GM19397 (cell line): ENCODE measurements at regions not wholly inside any gene's neighbourhood (a gene's known extent, or its start where the extent isn't known, plus 50 kb on each side); places are given as distances from the start of the nearest gene placed in this dataset.
"Not testable (repeated sequence)": the region's sequence is repeated elsewhere in the genome, so short reads cannot be mapped to it uniquely, and the experiment has no call there.

Experiments
- ATAC-seq: cut with Tn5 transposase; IDR thresholded peaks from one replicate; pipeline ENCODE4 v1.9.1; 2021; ENCODE audit warnings: mild to moderate bottlenecking, moderate library complexity; ENCODE audit not compliant: unreplicated experiment

DNA sequence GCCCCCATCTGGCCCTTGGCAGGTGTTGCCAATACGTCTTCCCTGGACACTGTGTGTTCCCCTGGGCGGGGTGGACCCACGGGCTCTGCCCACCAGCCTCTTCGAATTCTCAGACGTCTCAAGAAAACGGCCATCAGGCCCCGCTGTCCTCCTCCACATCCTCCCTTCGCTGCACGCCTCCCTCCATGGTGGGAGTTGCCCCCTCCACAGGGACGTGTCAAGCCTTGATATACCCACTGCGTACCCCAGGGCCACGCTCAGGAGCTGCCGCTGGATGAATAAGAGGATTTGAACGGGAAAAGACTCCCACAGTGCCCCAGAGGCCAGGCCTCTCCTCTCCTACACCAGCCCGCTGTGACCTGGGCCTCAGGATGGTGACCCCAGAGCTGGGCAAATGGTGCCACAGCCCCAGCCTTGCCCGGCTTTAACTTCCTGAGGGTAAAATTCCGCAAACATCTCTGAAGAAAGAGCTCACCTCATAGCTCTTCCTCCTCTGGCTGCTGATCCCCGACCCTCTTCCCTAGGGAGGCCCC lies 399.3 kb upstream of the MYT1L start:
- no peak for ATAC-seq

DNA sequence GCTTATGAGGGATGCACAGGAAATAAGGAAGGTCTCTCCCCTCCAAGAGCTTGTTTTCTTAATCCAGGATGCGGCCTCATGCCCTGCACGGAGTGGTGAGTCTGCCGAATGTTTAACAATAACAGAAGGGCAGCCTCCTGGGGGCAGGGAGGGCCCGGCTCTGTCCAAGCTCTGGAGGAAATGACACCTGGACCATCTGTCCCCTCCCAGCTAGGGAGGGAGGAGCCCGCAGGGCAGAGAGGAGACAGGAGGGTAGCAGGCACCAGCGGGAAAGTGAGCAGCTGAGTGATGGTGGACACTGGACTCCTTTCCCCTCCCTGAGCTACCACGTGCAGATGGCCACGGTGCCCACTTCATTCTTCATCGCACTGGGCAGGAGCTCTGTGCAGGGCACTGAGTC lies 398.2 kb upstream of the MYT1L start:
- no peak for ATAC-seq

DNA sequence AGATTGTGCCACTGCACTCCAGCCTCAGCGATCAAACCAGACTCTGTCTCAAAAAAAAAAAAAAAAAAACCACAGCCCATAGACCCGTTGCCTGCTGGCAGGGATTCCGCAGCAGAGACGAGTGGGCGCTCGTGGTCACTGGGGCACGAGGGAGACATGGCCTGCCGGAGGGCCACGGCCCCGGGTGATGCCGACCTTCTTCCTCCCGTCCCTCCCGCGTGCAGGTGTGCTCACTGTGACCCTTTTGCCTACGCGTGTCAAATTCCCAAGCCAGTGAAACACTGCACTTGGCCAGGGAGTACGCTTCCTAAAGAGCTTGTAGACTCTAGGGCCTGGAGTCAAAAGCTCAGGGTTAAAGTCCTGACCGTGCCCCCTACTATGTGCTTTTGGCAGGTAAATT lies 397.6 kb upstream of the MYT1L start:
- no peak for ATAC-seq

DNA sequence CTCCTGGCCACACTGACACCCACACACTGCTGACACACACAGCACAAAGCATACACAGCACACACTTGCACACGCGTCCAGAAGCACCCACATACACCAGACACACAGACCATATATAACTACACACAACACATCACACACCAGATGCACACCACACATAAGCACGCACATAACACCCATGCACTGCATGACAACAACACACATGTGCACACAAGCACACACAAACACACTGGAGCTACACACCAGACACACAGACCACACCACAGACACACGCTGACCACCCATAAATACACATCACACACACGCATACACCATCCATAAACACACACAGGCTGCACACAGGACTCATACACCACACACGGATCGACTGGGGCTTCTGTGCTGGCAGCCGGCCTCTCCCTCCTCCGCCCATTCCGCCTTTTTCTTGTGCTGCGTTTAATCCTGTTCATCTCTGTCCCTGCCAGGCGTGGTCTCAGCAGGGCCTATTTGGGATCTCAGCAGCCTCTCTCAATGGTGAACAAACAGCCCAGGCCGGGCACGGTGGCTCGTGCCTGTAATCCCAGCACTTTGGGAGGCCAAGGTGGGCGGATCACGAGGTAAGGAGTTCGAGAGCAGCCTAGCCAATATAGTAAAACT lies 396.9 kb upstream of the MYT1L start:
- ATAC-seq, result no peak

DNA sequence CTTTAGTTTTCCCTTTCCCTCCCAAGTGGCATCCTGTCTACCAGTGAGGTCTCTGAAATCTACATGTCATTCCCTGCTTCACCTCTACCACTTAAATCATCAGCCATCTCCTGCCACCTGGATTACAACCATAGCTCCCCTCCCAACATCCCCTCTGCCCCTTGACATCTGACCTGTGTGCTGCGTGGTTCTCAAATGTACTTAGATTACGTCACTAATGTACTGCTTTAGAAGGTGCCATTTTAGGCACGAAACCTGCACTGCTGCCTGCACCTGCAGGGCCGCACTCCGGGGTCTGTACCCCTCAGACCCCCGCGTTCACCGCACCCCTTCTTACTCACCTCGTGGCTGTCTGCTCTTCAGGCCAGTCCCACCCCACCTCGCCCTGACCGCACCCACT lies 395.1 kb upstream of the MYT1L start:
- ATAC-seq, result no peak

DNA sequence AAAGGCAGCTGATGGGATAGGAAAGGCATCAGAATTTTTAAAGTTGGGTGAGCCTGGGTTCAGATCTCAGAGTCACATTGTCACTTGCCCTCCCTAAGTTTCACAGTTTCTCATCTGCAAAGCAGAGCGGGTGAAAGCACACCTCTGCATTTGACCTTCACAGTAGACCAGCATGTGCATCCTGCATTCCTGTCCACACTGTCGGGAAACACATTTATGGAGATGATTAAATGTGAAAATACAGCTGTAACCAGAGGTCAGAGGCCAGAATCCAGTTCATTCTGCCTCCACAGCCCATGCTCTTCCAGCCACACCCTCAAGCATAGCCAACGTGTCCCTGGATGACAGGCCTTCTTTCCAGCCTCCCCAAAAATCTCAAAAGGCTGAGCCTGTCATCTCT lies 392.0 kb upstream of the MYT1L start:
- ATAC-seq, result no peak

DNA sequence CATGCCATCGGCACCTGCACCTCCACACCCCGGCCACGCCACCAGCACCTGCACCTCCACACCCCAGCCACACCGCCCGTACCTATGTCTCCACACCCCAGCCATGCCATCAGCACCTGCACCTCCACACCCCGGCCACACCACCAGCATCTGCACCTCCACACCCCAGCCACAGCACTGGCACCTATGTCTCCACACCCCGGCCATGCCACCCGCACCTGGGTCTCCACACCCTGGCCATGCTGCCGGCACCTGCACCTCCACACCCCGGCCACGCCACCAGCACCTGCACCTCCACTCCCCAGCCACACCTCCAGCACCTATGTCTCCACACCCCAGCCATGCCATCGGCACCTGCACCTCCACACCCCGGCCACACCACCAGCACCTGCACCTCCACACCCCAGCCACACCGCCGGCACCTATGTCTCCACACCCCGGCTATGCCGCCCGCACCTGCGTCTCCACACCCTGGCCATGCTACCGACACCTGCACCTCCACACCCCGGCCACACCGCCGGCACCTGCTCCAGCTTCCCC lies 390.3 kb upstream of the MYT1L start:
- no peak for ATAC-seq

DNA sequence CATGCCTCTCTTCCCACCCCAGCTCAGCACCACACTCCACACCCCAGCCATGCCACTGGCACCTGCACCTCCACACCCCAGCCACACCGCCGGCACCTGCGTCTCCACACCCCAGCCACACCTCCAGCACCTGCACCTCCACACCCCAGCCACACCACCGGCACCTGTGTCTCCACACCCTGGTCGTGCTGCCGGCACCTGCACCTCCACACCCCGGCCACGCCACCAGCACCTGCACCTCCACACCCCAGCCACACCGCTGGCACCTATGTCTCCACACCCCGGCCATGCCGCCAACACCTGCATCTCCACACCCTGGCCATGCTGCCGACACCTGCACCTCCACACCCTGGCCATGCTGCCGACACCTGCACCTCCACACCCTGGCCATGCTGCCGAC lies 389.7 kb upstream of the MYT1L start:
- ATAC-seq, result not testable (repeated sequence)

DNA sequence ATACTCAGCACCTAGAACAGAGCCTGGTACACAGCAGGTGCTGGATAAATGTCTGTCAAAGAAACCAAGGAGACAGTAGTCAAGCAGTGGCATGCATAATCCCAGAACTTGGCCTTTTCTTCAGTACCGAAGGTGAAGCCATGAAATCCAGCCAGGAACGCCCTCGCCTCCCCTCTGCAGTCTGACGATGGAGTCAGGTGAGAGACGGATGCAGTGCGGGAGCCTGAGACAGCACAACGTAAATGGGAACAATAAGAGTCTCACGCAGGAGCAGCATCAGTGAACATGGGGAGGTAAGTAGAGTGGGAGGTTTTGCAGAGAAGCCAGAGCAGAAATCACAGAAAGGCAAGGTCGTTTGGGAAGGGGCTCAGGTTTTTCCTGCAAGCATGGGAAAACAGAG lies 389.3 kb upstream of the MYT1L start:
- no peak for ATAC-seq

DNA sequence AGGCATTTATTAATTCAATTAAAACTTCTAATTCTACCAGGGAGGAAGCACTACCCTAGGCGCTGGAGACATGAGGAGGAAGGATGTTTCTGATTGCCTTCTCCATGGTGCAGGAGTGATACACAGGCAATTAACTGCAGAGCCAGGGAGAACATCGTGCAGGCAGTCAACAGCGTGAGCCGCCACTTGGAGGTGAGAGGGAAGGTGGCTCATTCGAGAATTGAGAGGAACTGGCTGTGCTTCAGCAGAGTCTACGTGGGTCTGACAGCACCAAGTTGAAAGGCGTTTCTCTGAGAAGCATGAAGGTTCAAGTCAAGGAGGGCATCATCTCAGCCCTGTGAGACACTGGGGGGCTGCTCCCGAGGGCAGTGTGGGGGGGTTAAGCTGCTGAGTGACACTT lies 388.7 kb upstream of the MYT1L start:
- no peak for ATAC-seq

DNA sequence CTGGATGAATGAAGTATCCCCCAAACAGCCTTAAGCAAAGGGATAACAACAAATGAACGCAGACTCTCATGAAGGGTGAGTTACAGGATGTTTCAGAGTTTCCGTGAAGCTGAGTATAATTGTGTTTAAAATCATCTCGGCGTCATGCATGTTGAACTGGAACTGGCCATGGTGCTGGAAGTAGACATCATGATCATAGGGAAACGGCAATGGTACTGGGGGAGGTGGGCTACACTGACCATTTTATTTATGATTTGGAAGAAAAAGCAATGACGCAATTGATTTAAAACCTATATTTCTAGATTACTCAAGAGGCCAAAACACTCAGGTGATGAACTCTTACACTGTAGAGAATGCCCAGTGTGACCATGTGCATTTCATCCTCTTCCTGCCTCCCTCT lies 387.9 kb upstream of the MYT1L start:
- ATAC-seq, result no peak

DNA sequence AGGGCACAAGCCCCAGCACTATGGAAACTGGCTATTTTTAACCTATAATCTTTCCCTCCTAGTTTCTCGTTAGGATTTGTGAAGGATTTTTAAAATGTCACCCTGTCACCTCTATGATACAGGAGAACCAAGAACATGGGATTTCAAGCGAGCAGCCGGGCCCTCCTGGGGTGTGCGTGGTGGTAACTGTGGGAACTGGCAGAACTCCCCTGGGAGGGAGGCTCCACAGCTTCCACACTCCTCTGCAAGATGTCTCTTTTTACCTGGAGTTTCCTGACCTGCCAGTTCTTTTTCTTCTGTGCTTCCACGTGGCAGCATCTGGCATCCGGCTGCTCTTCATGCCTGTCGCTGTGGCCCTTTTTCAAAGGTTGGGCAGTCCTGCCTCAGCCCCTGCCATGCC lies 386.3 kb upstream of the MYT1L start:
- no peak for ATAC-seq

DNA sequence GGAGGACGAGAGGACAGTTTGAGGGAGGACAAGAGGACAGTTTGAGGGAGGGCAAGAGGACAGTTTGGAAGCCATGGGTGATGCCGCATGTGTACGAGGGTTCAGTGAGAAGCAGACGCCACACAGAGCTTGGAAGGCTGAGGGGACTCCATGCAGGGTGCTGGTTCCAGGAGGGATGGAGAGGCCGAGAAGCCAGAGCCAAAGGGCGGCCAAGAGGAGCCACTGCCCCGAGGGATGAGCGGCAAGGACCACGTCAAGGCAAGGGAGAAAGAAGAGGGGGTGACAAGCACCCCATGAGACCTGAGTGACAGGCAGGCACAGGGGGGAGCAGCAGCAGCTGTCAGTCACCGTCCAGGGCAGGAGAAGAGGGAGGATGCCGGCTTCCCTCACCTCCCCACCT lies 385.7 kb upstream of the MYT1L start:
- ATAC-seq, result no peak

DNA sequence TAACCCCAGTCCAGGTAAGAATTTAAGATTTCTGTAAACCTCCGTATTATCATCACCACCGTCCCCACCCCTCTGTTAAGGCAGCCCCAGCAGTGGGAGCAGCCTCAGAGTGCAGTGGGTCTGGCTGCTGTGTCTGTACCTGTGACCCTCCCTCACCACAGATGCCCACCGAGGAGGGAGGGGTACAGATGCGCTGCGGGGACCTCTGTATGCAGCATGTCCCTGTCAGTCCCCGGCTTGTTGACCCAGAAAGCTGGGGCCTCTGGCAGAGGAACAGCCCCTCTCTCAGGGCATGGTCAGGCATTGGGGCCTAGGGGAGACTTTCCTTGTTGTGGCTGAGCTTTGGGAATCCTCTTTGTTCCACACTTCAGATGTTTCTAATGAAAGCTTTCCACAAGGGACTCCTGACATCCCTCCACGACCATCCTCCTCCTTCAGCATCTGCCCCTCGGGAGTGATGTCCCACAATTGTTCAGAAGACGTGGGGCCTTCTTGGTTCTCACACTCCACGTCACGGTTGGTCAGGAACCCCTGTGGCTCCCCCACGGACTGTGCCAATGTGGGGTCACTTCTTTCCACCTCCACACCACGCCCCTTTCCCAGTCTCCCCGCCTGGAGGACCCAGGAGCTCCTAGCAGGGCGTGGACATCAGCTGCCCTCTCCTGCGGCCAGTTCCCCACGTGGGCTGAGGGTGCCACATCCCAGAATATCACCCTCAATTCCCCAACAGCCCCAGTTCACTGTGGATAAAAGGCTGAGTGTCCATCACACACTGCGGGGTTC lies 384.2 kb upstream of the MYT1L start:
- ATAC-seq, result no peak

DNA sequence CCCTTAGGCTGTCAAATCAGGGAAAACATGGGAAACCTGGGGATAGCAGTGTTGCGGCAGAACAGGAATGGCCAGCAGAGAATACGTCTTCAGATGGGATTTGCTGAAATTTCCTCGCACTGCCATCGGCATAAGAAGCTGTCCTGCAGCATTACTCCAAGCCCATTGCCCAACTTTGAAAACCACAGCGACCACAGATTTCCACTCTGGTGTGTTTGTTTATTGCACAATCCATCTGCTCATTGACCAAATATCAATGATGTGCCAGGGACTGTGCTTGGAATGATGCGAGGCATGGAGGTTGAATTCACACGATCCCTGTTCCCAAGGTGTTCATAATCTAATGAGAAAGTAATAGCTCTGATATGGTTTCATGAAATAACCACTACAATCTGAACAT lies 383.3 kb upstream of the MYT1L start:
- ATAC-seq, result no peak

DNA sequence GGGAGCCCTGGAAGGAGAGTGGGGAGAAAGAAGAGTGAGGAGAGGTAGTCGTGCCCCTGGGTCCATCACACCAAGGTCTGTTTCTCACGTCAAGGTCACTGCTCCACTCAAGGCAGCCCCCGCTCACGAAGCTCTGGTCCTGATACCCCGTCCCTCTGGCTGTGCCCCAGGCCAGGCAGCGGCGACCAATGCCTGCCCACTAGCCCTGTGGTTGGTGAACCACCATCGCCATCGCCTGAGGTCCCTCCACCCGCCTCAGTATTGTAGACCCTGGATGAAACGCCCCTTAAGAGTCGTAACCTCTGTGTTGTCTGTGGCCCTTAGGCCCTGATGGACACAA lies 378.3 kb upstream of the MYT1L start:
- ATAC-seq, result no peak

DNA sequence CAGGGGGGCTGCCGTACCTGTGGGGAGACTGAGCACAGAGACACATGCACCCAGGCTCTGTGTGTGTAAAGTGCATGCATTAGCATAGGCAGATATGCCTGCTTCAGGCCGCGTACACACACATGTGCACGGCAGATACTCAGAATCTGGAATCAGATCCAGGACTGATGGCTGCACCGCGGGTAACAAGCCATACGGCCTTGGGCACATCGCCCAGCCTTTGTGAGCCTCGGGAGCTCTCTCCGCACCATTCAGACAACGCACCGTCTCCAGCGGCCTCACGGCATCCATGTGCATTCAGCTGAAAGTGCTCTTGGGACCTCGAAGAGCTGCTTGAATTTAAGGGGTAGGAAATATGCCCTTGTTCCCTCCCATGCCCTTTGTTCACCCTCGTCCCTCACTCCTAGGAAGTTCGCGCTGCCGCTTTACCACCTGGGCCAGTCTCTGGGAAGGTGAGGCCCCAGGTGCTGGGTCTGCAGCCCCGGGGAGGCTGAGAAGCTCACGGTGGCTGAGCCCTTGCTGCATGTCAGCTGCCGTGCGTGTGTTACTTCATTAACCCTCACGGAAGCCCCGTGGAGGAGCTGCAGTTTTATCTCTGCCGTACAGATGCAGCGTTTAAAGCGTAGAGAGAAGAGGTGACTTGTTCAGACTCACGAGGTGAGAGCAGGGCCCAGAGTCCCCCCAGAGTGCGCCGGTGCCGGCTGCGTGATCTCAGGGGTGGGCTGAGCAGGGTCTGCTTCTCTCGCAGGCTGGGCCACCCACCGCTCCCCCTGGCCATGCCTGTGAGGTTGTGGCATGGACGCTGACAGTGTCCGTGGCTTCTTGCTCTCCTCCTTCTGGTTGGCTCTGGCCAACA lies 377.7 kb upstream of the MYT1L start:
- no peak for ATAC-seq

DNA sequence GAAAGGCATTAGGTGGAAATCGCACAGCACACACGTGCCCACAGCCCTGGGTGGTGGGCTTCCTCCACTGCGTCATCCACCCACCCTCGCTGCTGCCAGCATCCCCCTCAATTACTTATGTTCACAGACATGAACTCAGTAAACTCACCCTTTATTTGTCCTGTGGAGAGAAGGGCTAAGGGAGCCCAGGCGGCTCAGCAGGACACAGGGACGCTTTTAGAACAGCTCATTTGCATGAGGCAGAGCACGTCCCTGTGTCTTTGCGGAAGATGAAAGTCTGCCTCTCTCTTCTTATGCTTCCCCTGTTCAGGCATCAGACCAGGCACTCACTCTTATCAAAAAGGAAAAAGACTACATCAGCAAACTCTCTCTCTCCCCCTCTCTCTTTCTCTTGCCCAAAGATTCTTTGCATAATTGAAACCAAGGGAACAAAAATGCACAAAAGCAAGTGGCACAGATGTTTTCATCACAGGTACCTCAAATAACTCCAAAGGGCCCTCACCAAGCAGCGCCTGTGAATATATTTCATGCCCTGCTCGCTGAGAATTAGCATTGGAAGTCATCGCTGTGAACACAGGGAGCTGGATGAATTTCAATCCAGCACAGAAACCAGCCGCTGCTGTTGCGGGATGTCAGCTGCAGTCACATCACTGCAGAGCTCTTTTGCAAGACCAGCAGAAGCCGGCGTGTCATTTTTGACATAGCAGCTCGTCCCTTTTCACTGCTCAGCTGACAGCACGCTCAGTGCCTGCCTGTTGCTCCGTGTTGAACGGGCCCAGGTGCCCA lies 376.3 kb upstream of the MYT1L start:
- ATAC-seq, result no peak

DNA sequence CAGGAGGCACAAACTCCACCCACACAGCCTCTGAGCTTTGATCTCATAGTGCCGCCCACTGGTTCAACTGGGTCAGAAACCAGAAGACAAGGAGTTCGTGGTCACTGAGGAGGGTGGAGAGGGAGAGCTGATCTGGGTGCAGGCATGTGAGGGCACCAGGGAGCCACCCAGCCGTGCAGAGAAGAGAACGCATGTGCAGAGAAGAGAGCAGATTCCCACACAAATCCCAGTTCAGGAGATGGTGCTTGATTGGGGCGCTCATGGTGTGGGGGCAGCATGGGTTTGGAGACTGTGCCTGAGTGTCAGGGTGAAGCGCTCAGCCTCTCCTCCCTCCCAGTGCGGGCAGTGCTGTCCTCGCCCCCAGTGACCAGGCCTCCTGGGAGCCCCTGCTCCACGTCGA lies 375.2 kb upstream of the MYT1L start:
- no peak for ATAC-seq

DNA sequence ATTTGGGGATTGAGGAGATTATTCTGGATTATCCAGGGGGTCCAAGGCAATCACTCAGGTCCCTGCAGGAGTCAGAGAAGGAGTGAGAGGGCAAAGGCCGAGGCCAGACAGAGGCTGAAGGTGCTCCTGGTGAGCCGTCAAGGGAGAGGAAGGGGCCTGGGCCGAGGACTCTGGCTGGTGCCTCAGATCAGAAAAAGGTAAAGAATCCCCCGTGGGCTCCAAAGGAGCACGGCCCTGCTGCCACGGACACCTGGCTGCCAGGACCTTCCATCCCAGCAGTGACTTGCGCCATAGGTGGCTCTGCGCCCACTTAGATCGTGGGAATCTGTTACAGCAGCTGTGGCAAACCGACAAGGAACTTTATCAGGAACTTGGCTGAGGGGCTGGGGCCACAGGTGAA lies 374.8 kb upstream of the MYT1L start:
- no peak for ATAC-seq
